ENCODE measurements at regions not wholly inside any gene's neighbourhood (a gene's known extent, or its start where the extent isn't known, plus 50 kb on each side); places are given as distances from the start of the nearest gene placed in this dataset.

- Histone ChIP-seq H3K4me3 (no peak overlapping the region), H3K4me1 (no peaks in the 10 kb centered on the region), H3K27me3 (no peaks in the 10 kb centered on the region), H3K9me3 (no peaks in the 10 kb centered on the region), H3K27ac (no peak overlapping the region), H3K36me3 (no peaks in the 10 kb centered on the region)
- TF ChIP-seq EP300 (IDR thresholded peaks at IDR 0.05; ENCODE audit: low read depth) (no peak), CTCF (IDR thresholded peaks at IDR 0.05) (no peak), POLR2AphosphoS5 (IDR thresholded peaks at IDR 0.05) (no peak), POLR2A (IDR thresholded peaks at IDR 0.05) (no peak)
- intact Hi-C loops (cut with DNase I; ENCODE audit: low total_unique reads), result no loop called here
- in situ Hi-C loops (cut with MboI; ENCODE audit: low pct_ligation_motif_present in 1 of 4, low pct_unique_long_range_greater_than_20kb in 1 of 4, low sequenced_read_pairs in 3 of 4), result no loop called here
- no peak for DNase-seq
- WGBS, 2 donors (ENCODE audit: low coverage in 1 of 2), result 68 to 82% methylated on average over 5 to 6 of the region's 6 CpGs
Measured at GRCh38 chr6:164195278-164195941, 780.9 kb downstream of the QKI start.

- Histone ChIP-seq H3K27ac (no peak overlapping the region), H3K36me3 (no peaks in the 10 kb centered on the region), H3K4me1 (no peaks in the 10 kb centered on the region), H3K27me3 (no peaks in the 10 kb centered on the region), H3K4me3 (no peak overlapping the region), H3K9me3 (no peaks in the 10 kb centered on the region)
- no peak for TF ChIP-seq EP300 (IDR thresholded peaks at IDR 0.05; ENCODE audit: low read depth)
- no peak for TF ChIP-seq POLR2A (IDR thresholded peaks at IDR 0.05)
- no peak for TF ChIP-seq POLR2AphosphoS5 (IDR thresholded peaks at IDR 0.05)
- no peak for TF ChIP-seq CTCF (IDR thresholded peaks at IDR 0.05)
- WGBS, 2 donors (ENCODE audit: low coverage in 1 of 2), result 85 to 94% methylated on average over 4 of the region's 4 CpGs
- in situ Hi-C loops (cut with MboI; ENCODE audit: low pct_ligation_motif_present in 1 of 4, low pct_unique_long_range_greater_than_20kb in 1 of 4, low sequenced_read_pairs in 3 of 4), result no loop called here
- intact Hi-C loops (cut with DNase I; ENCODE audit: low total_unique reads), result no loop called here
- no peak for DNase-seq
Measured at GRCh38 chr6:164188861-164189260, 774.3 kb downstream of the QKI start.

- intact Hi-C loops (cut with DNase I; ENCODE audit: low total_unique reads), result no loop called here
- Histone ChIP-seq H3K4me1 (no peaks in the 10 kb centered on the region), H3K9me3 (no peaks in the 10 kb centered on the region), H3K27me3 (no peaks in the 10 kb centered on the region), H3K27ac (no peak overlapping the region), H3K4me3 (no peak overlapping the region), H3K36me3 (no peaks in the 10 kb centered on the region)
- DNase-seq, result no peak
- 70% methylated on average over 7 of the region's 7 CpGs; no CpG with 5 or more reads in 1 of the 2 donors for WGBS, 2 donors (ENCODE audit: low coverage in 1 of 2)
- TF ChIP-seq POLR2AphosphoS5 (IDR thresholded peaks at IDR 0.05), result no peak
- no peak for TF ChIP-seq EP300 (IDR thresholded peaks at IDR 0.05; ENCODE audit: low read depth)
- TF ChIP-seq POLR2A (IDR thresholded peaks at IDR 0.05), result no peak
- no peak for TF ChIP-seq CTCF (IDR thresholded peaks at IDR 0.05)
- in situ Hi-C loops (cut with MboI; ENCODE audit: low pct_ligation_motif_present in 1 of 4, low pct_unique_long_range_greater_than_20kb in 1 of 4, low sequenced_read_pairs in 3 of 4), result no loop called here
Measured at GRCh38 chr6:164185471-164185871, 771.0 kb downstream of the QKI start.

- WGBS, 2 donors (ENCODE audit: low coverage in 1 of 2), result 37 to 85% methylated on average over 2 to 4 of the region's 4 CpGs
- Histone ChIP-seq H3K9me3 (no peaks in the 10 kb centered on the region), H3K4me1 (no peaks in the 10 kb centered on the region), H3K36me3 (no peaks in the 10 kb centered on the region), H3K27ac (no peak overlapping the region), H3K27me3 (no peaks in the 10 kb centered on the region), H3K4me3 (no peak overlapping the region)
- DNase-seq, result no peak
- no peak for TF ChIP-seq CTCF (IDR thresholded peaks at IDR 0.05)
- TF ChIP-seq POLR2A (IDR thresholded peaks at IDR 0.05), result no peak
- no peak for TF ChIP-seq POLR2AphosphoS5 (IDR thresholded peaks at IDR 0.05)
- no peak for TF ChIP-seq EP300 (IDR thresholded peaks at IDR 0.05; ENCODE audit: low read depth)
- in situ Hi-C loops (cut with MboI; ENCODE audit: low pct_ligation_motif_present in 1 of 4, low pct_unique_long_range_greater_than_20kb in 1 of 4, low sequenced_read_pairs in 3 of 4), result no loop called here
- intact Hi-C loops (cut with DNase I; ENCODE audit: low total_unique reads), result no loop called here
Measured at GRCh38 chr6:164184410-164184809, 769.9 kb downstream of the QKI start.
